GM23338 (cell line): ENCODE measurements at regions not wholly inside any gene's neighbourhood (a gene's known extent, or its start where the extent isn't known, plus 50 kb on each side); places are given as distances from the start of the nearest gene placed in this dataset.

Experiments
- ATAC-seq: fragments of 200-7000 bp; cut with Tn5 transposase; 3 replicates; pipeline ENCODE4 v1.9.1; 2020
- DNase-seq: peaks from one replicate; pipeline ENCODE4 v3.0.0-alpha.2; 2015; ENCODE audit warnings: low spot score
- H2AFZ ChIP-seq: fragments of 200-600 bp; sonication (generic); 2 replicates; pipeline ENCODE4 v1.8.0; 2016; ENCODE audit warnings: antibody characterized with exemption, mild to moderate bottlenecking, moderate library complexity
- H3F3A ChIP-seq: fragments of 200-600 bp; sonication (generic); replicated peaks from 2 replicates; pipeline ENCODE4 v1.8.0; 2017; ENCODE audit warnings: antibody characterized with exemption, mixed run types, low read depth
- H3K27ac ChIP-seq: fragments of 200-600 bp; sonication (generic); 2 replicates; pipeline ENCODE4 v1.6.1; 2016; ENCODE audit warnings: low read depth
- H3K27me3 ChIP-seq: fragments of 200-600 bp; sonication (generic); 2 replicates; pipeline ENCODE4 v1.8.0; 2016; ENCODE audit warnings: mild to moderate bottlenecking, mixed run types, moderate library complexity; ENCODE audit not compliant: insufficient read depth
- H3K36me3 ChIP-seq: fragments of 200-600 bp; sonication (generic); 2 replicates; pipeline ENCODE4 v1.8.0; 2016; ENCODE audit warnings: mild to moderate bottlenecking; ENCODE audit not compliant: insufficient read depth
- H3K4me1 ChIP-seq: fragments of 200-600 bp; sonication (generic); 2 replicates; pipeline ENCODE4 v1.8.0; 2016; ENCODE audit warnings: mild to moderate bottlenecking, moderate library complexity; ENCODE audit not compliant: insufficient read depth
- H3K4me2 ChIP-seq: fragments of 200-600 bp; sonication (generic); 2 replicates; pipeline ENCODE4 v1.7.1; 2017; ENCODE audit warnings: mixed run types
- H3K4me3 ChIP-seq: fragments of 200-600 bp; sonication (generic); 2 replicates; pipeline ENCODE4 v1.6.1; 2016; ENCODE audit warnings: mixed run types
- H3K79me2 ChIP-seq: fragments of 200-600 bp; sonication (generic); replicated peaks from 2 replicates; pipeline ENCODE4 v1.8.0; 2017; ENCODE audit warnings: mild to moderate bottlenecking; ENCODE audit not compliant: insufficient read depth
- H3K9me2 ChIP-seq: fragments of 200-600 bp; sonication (generic); 2 replicates; pipeline ENCODE4 v1.8.0; 2017; ENCODE audit not compliant: insufficient read depth
- H4K20me1 ChIP-seq: fragments of 200-600 bp; sonication (generic); replicated peaks from 2 replicates; pipeline ENCODE4 v1.8.0; 2017; ENCODE audit warnings: mild to moderate bottlenecking; ENCODE audit not compliant: insufficient read depth
- H3K27ac Mint-ChIP-seq: 2 replicates; pipeline ENCODE4 v1.8.0; 2020; ENCODE audit warnings: inconsistent platforms, mild to moderate bottlenecking, moderate library complexity, mixed read lengths
- H3K27me3 Mint-ChIP-seq: 3 replicates; pipeline ENCODE4 v1.8.0; 2022; ENCODE audit warnings: low read depth, mild to moderate bottlenecking, moderate library complexity, mixed read lengths, inconsistent platforms; ENCODE audit not compliant: insufficient read depth, poor library complexity
- H3K36me3 Mint-ChIP-seq: 3 replicates; pipeline ENCODE4 v1.8.0; 2021; ENCODE audit warnings: low read depth, mild to moderate bottlenecking, inconsistent platforms, moderate library complexity, mixed read lengths
- H3K4me1 Mint-ChIP-seq: 3 replicates; pipeline ENCODE4 v1.8.0; 2020; ENCODE audit warnings: mild to moderate bottlenecking, inconsistent platforms, mixed read lengths
- H3K4me3 Mint-ChIP-seq: 3 replicates; pipeline ENCODE4 v1.8.0; 2021; ENCODE audit warnings: moderate library complexity, mild to moderate bottlenecking, inconsistent platforms, mixed read lengths
- H3K9me3 Mint-ChIP-seq: 3 replicates; pipeline ENCODE4 v1.8.0; 2020; ENCODE audit warnings: moderate library complexity, mild to moderate bottlenecking, inconsistent platforms, mixed read lengths
- CREB1 ChIP-seq: fragments of 250-450 bp; sonication (Bioruptor Pico); IDR thresholded peaks from 2 replicates; pipeline ENCODE4 v1.5.0; 2020; ENCODE audit warnings: low read depth, mild to moderate bottlenecking, moderate library complexity
- JUNB ChIP-seq: IDR thresholded peaks from one replicate; pipeline ENCODE4 v1.6.1; 2016; ENCODE audit warnings: antibody characterized with exemption; ENCODE audit not compliant: unreplicated experiment
- ZNF331 ChIP-seq: fragments of 250-450 bp; sonication (Bioruptor Pico); IDR thresholded peaks from 2 replicates; pipeline ENCODE4 v1.5.0; 2020; ENCODE audit warnings: low read depth, mild to moderate bottlenecking, moderate library complexity
- ZNF462 ChIP-seq: fragments of 250-450 bp; sonication (Bioruptor Pico); IDR thresholded peaks from 2 replicates; pipeline ENCODE4 v1.5.0; 2020; ENCODE audit warnings: mild to moderate bottlenecking, moderate library complexity

GRCh38 chr15:62605282-62605681 is 437.3 kb upstream of the TPM1 start (continued):
- TF ChIP-seq ZNF331: no peak
- TF ChIP-seq JUNB: no peak

- H2AFZ ChIP-seq: no peak overlapping the region
- no peak overlapping the region for H3K4me3 ChIP-seq
- no peaks in the 10 kb centered on the region for H3F3A ChIP-seq
- H4K20me1 ChIP-seq: no peaks in the 10 kb centered on the region; the same call in 1 of the 2 replicates
- no peaks in the 10 kb centered on the region for H3K36me3 ChIP-seq
- Mint-ChIP-seq H3K9me3 (no peaks in the 10 kb centered on the region), H3K4me3 (no peak overlapping the region), H3K36me3 (no peaks in the 10 kb centered on the region), H3K27me3 (no peaks in the 10 kb centered on the region), H3K4me1 (peaks cover 9% of the 10 kb centered on the region), H3K27ac (no peak overlapping the region)
- TF ChIP-seq ZNF462 (CRISPR knock-in tag) (no peak), CREB1 (CRISPR knock-in tag) (no peak)
- no peaks in the 10 kb centered on the region for H3K4me1 ChIP-seq
- ATAC-seq (no peak), DNase-seq (no peak)
- H3K9me2 ChIP-seq: no peaks in the 10 kb centered on the region
- no peaks in the 10 kb centered on the region; the same call in 1 of the 2 replicates for H3K79me2 ChIP-seq
- no peak overlapping the region for H3K4me2 ChIP-seq
- H3K27ac ChIP-seq: no peak overlapping the region
- no peaks in the 10 kb centered on the region for H3K27me3 ChIP-seq
Measured at GRCh38 chr15:62606376-62607113, 436.0 kb upstream of the TPM1 start.
